OCI-LY3 (cell line): ENCODE measurements at regions not wholly inside any gene's neighbourhood (a gene's known extent, or its start where the extent isn't known, plus 50 kb on each side); places are given as distances from the start of the nearest gene placed in this dataset.

ENCODE experiments used
- CTCF ChIP-seq: fragments of 200-600, 300-600 bp; sonication (generic); IDR thresholded peaks from 2 replicates; pipeline ENCODE4 v1.5.1; 2014; ENCODE audit warnings: antibody characterized with exemption, low read length, low read depth
- EZH2phosphoT487 ChIP-seq: fragments of 200-600 bp; shearing (Covaris generic); IDR thresholded peaks from 2 replicates; pipeline ENCODE4 v1.6.1; 2018; ENCODE audit warnings: antibody characterized with exemption, mixed run types, low read depth

- TF ChIP-seq CTCF (no peak), EZH2phosphoT487 (no peak)
These were observed 300.8 kb downstream of the DSEL start for GRCh38 chr18:67215686-67216085.
